Neural crest cell (in vitro differentiated cells): ENCODE measurements at regions not wholly inside any gene's neighbourhood (a gene's known extent, or its start where the extent isn't known, plus 50 kb on each side); places are given as distances from the start of the nearest gene placed in this dataset.

Experiments used
- DNase-seq: peaks from one replicate; pipeline ENCODE4 v3.0.0; 2021; ENCODE audit warnings: low read depth, mixed read lengths, low spot score
- H3K27ac Mint-ChIP-seq: one replicate; pipeline ENCODE4 v1.8.0; 2021; ENCODE audit warnings: mild to moderate bottlenecking, mixed read lengths; ENCODE audit not compliant: unreplicated experiment
- H3K27me3 Mint-ChIP-seq: 2 replicates; pipeline ENCODE4 v1.8.0; 2021; ENCODE audit warnings: low read depth, mild to moderate bottlenecking, mixed read lengths
- H3K36me3 Mint-ChIP-seq: 2 replicates; pipeline ENCODE4 v1.8.0; 2021; ENCODE audit warnings: low read depth, mild to moderate bottlenecking, mixed read lengths
- H3K4me1 Mint-ChIP-seq: 2 replicates; pipeline ENCODE4 v1.8.0; 2021; ENCODE audit warnings: mixed read lengths
- H3K4me3 Mint-ChIP-seq: one replicate; pipeline ENCODE4 v1.8.0; 2021; ENCODE audit warnings: mild to moderate bottlenecking, mixed read lengths
- H3K9me3 Mint-ChIP-seq: 2 replicates; pipeline ENCODE4 v1.8.0; 2021; ENCODE audit warnings: mixed read lengths
- TF ChIP-seq, protein P1 (sequence below): fragments of 200-600 bp; sonication (generic); conservative IDR thresholded peaks from 2 replicates; pipeline ENCODE4 v1.5.0; 2021; ENCODE audit warnings: antibody characterized with exemption, mild to moderate bottlenecking

DNA sequence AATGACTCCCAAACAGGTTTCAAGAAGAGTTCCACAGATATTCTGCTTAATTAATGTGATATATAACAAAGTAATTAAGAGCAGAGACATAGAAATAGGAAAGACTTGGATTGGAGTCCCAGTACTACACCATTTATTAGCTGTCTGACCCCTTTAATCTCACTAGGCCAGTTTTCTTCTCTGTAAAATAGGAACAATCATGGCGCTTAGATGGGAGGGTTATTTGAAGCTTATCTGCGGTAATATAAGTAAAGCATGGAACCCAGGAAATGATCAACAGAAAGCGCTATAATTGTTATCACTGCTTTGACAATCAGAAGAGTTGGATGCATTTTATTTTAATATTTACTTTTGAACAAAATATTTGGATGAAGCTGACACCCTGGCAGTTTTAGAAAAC, 71.3 kb upstream of the IFNE start:
- no peak overlapping the region for H3K4me3 Mint-ChIP-seq
- TF ChIP-seq, protein P1, sequence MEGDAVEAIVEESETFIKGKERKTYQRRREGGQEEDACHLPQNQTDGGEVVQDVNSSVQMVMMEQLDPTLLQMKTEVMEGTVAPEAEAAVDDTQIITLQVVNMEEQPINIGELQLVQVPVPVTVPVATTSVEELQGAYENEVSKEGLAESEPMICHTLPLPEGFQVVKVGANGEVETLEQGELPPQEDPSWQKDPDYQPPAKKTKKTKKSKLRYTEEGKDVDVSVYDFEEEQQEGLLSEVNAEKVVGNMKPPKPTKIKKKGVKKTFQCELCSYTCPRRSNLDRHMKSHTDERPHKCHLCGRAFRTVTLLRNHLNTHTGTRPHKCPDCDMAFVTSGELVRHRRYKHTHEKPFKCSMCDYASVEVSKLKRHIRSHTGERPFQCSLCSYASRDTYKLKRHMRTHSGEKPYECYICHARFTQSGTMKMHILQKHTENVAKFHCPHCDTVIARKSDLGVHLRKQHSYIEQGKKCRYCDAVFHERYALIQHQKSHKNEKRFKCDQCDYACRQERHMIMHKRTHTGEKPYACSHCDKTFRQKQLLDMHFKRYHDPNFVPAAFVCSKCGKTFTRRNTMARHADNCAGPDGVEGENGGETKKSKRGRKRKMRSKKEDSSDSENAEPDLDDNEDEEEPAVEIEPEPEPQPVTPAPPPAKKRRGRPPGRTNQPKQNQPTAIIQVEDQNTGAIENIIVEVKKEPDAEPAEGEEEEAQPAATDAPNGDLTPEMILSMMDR, result no peak
- H3K36me3 Mint-ChIP-seq, result no peaks in the 10 kb centered on the region
- H3K27ac Mint-ChIP-seq, result no peak overlapping the region
- no peak for DNase-seq
- H3K9me3 Mint-ChIP-seq, result no peaks in the 10 kb centered on the region
- peaks cover 37% of the 10 kb centered on the region for H3K27me3 Mint-ChIP-seq
- H3K4me1 Mint-ChIP-seq, result peaks cover 11% of the 10 kb centered on the region

DNA sequence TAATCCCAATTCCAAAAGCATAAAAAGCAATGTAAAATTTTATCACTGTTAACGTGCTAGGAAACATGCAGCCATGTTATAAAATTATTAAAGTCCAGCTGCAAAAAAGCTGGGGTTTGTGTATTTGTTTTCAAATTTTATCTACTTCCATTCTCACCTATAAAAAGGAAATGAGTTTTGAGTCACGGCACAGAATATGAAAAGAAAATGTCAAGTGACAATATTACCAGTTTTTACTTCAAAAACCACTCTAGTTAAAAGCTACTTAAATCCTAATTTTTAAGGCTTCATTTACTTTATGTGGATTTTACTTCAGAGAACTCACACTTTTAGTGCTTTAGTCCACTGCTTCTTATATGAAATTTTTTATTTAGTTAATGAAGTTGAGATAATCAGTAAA, 72.7 kb upstream of the IFNE start:
- Mint-ChIP-seq H3K9me3 (no peaks in the 10 kb centered on the region), H3K4me3 (no peak overlapping the region), H3K27ac (no peak overlapping the region), H3K36me3 (no peaks in the 10 kb centered on the region), H3K27me3 (peaks cover 44% of the 10 kb centered on the region), H3K4me1 (peaks cover 17% of the 10 kb centered on the region)
- DNase-seq, result no peak
- TF ChIP-seq, protein P1, result no peak

DNA sequence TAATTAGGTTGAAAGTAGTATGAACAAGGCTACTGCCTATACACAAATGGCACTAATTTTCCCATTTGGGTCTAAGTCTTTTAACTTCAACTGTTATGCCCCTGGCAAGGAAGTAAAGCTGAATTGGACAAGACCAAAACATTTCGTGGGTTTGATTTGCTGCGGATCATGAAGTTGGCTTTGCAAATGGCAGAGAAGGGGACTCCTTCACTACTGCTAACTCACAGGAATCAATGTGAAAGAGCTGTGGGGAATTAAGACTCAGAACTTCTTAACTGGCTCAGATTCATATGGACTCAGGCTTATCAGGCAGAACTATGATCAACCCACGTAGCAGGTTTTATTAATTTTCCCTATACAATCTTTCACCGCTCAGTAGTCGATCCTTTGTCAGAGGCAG, 73.8 kb upstream of the IFNE start:
- Mint-ChIP-seq H3K4me1 (peaks cover 17% of the 10 kb centered on the region), H3K36me3 (no peaks in the 10 kb centered on the region), H3K4me3 (no peak overlapping the region), H3K27ac (no peak overlapping the region), H3K27me3 (peaks cover 54% of the 10 kb centered on the region), H3K9me3 (no peaks in the 10 kb centered on the region)
- DNase-seq, result no peak
- TF ChIP-seq, protein P1, result no peak

DNA sequence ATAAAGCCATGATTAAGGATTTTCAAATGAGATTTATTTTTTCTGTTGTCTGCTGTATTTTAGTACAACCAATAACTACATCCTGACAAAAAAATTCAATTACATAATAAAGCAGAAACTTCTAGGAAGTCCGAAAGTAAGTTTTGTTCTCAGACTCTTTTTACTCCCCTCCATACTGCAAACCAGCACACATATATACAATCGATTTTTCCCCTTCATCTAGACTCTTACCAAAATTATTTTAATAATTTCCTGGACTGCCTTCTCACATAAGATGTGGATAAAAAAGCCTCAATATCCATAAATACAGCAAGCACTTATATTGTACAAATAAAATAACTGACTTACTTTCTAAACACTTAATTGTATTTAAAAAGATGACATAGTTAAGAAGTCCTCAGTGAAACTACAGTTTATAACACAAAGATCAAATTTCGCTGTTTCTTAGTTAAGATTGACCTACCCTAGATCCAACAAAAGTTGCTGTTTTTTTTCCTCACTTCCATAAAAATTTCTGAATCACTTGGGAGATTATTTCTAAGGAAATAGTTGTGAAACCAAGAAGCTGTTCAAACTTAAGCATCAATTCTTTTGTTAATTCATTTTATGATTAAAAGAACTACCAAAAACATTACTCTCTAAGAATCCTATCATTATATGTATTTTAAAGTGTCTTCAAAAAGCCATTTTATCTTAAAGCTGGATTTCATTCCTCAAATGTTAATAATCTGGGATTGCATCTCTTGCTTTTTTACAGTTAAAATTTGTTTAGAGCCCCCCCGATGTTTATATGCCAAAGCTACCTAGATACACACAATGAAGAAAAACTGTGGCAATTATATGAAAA, 74.7 kb upstream of the IFNE start:
- TF ChIP-seq, protein P1, result no peak
- Mint-ChIP-seq H3K27ac (no peak overlapping the region), H3K36me3 (no peaks in the 10 kb centered on the region), H3K27me3 (peaks cover 60% of the 10 kb centered on the region), H3K4me1 (peaks cover 13% of the 10 kb centered on the region), H3K9me3 (no peaks in the 10 kb centered on the region), H3K4me3 (no peak overlapping the region)
- no peak for DNase-seq

DNA sequence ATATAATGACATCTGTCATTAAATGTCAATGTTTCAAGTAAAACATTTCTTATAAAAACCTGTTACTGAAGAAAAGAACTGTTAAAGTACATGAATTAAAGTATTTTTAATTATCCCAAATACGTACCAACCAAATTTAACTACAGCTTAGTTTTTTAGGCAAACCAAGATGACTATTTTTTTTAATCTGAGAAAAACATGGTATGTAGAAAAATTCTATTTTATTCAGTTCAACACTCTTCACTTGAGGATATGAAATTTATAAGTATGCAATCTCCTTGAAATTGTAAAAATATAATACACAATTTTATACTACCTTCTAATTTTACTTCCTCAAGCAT, 75.3 kb upstream of the IFNE start:
- H3K9me3 Mint-ChIP-seq, result no peaks in the 10 kb centered on the region
- TF ChIP-seq, protein P1, result no peak
- no peak overlapping the region for H3K4me3 Mint-ChIP-seq
- no peak for DNase-seq
- H3K27me3 Mint-ChIP-seq, result peaks cover 59% of the 10 kb centered on the region
- H3K27ac Mint-ChIP-seq, result no peak overlapping the region
- H3K4me1 Mint-ChIP-seq, result peaks cover 7% of the 10 kb centered on the region
- H3K36me3 Mint-ChIP-seq, result no peaks in the 10 kb centered on the region
